ENCODE measurements at regions not wholly inside any gene's neighbourhood (a gene's known extent, or its start where the extent isn't known, plus 50 kb on each side); places are given as distances from the start of the nearest gene placed in this dataset.

DNA sequence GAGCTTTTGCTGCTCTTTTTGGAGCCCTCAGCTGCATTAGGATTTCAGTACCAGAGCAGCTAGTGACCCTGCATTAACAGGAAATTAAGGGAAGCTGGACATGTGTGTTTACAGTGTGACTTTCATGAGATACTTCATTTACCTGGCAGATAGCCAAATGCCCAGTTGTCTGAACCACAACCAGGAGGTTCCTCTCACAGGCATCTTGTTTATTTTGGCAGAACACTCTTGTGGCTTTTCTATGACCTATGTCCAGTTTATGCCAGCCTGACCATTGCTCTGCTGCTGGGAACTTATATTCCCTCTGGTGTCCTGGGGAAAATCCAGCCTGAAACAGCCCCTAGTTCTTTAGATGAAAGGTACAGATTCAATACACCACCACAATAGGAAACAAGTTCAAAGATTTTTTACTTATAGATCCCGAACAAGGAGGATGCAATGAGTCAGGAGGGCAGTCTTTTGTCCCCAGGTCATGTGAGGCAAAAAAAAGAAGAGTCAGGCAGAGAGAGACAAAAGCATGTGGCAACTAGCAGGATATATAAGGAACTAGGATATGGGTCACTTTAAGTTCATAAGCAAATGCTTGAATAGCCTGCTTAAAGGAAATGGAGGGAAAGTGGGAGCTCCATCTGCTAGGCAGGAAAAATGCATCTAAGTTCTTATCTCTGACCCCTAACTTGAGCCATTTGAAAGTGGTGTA, 379.3 kb downstream of the INSC start:
- WGBS, 5 donors: 18 to 36% (median 31%) methylated on average over 1 of the region's 1 CpG
- TF ChIP-seq POLR2A (IDR thresholded peaks at IDR 0.05): no peak
- TF ChIP-seq POLR2AphosphoS5 (IDR thresholded peaks at IDR 0.05): no peak
- TF ChIP-seq, protein P1, sequence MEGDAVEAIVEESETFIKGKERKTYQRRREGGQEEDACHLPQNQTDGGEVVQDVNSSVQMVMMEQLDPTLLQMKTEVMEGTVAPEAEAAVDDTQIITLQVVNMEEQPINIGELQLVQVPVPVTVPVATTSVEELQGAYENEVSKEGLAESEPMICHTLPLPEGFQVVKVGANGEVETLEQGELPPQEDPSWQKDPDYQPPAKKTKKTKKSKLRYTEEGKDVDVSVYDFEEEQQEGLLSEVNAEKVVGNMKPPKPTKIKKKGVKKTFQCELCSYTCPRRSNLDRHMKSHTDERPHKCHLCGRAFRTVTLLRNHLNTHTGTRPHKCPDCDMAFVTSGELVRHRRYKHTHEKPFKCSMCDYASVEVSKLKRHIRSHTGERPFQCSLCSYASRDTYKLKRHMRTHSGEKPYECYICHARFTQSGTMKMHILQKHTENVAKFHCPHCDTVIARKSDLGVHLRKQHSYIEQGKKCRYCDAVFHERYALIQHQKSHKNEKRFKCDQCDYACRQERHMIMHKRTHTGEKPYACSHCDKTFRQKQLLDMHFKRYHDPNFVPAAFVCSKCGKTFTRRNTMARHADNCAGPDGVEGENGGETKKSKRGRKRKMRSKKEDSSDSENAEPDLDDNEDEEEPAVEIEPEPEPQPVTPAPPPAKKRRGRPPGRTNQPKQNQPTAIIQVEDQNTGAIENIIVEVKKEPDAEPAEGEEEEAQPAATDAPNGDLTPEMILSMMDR (IDR thresholded peaks at IDR 0.05 in 8 of 11, conservative IDR thresholded peaks at IDR 0.05 in 3 of 11): no peak
- Histone ChIP-seq H3K27me3 (replicated peaks in 1 of 7) (no peaks in the 10 kb centered on the region), H3K4me1 (no peaks in the 10 kb centered on the region), H3K36me3 (no peaks in the 10 kb centered on the region), H3K4me3 (no peak overlapping the region), H3K9me3 (no peaks in the 10 kb centered on the region), H3K27ac (no peak overlapping the region)
- no peak for DNase-seq
- intact Hi-C loops (cut with DNase I; ENCODE audit: low total_unique reads): no loop called here

DNA sequence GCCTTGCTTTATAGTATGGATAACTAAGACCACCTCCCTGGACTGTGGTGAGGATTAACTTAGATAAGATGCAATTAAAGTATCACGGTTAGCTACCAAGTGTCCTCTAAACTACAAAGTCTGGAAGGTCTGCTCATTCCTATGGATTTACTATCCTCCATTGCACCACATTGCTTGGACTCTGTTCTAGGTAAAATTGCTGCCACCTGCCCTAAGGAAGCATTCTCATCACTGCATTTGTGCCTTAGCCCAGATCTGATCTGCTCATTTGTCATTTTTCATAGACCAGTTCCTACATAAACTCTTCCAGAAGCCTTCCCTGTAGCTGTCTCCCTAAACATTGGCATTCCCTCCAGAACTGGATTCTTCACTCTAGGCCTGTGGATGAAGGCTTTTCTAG, 380.0 kb downstream of the INSC start:
- no peak for DNase-seq
- intact Hi-C loops (cut with DNase I; ENCODE audit: low total_unique reads): no loop called here
- no peaks in the 10 kb centered on the region for H3K9me3 ChIP-seq
- no peak overlapping the region for H3K27ac ChIP-seq
- no peaks in the 10 kb centered on the region for H3K36me3 ChIP-seq
- TF ChIP-seq POLR2AphosphoS5 (IDR thresholded peaks at IDR 0.05) (no peak), POLR2A (IDR thresholded peaks at IDR 0.05) (no peak)
- TF ChIP-seq, protein P1 (IDR thresholded peaks at IDR 0.05 in 8 of 11, conservative IDR thresholded peaks at IDR 0.05 in 3 of 11): no peak
- H3K27me3 ChIP-seq (replicated peaks in 1 of 7): no peaks in the 10 kb centered on the region
- H3K4me3 ChIP-seq: no peak overlapping the region
- 67 to 97% (median 81%) methylated on average over 1 of the region's 1 CpG for WGBS, 5 donors
- no peaks in the 10 kb centered on the region for H3K4me1 ChIP-seq

DNA sequence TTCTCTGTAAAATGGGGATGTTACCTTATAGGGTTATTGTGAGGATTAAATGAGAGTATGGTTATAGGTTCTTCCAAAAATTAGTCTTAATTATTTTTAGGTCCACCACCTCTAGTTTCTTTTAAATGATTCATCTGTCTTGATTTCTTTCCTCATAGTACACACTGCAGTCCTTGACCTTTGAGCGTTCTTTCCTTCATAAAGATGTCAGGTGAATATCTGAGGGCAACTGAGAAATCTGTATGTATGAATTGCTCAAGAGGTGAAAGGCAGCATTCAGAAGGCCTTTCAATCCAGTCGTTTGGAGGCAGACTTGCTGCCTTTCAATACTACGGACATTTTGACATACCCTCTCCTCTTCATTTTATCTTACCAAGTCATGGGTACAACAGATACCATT, 380.7 kb downstream of the INSC start:
- intact Hi-C loops (cut with DNase I; ENCODE audit: low total_unique reads): no loop called here
- H3K36me3 ChIP-seq: no peaks in the 10 kb centered on the region
- H3K27ac ChIP-seq: no peak overlapping the region
- WGBS, 5 donors: 62 to 86% (median 82%) methylated on average over 3 of the region's 3 CpGs
- H3K9me3 ChIP-seq: no peaks in the 10 kb centered on the region
- H3K4me1 ChIP-seq: no peaks in the 10 kb centered on the region
- TF ChIP-seq POLR2A (IDR thresholded peaks at IDR 0.05) (no peak), POLR2AphosphoS5 (IDR thresholded peaks at IDR 0.05) (no peak)
- TF ChIP-seq, protein P1 (IDR thresholded peaks at IDR 0.05 in 8 of 11, conservative IDR thresholded peaks at IDR 0.05 in 3 of 11): no peak
- H3K27me3 ChIP-seq (replicated peaks in 1 of 7): no peaks in the 10 kb centered on the region
- no peak for DNase-seq
- H3K4me3 ChIP-seq: no peak overlapping the region

DNA sequence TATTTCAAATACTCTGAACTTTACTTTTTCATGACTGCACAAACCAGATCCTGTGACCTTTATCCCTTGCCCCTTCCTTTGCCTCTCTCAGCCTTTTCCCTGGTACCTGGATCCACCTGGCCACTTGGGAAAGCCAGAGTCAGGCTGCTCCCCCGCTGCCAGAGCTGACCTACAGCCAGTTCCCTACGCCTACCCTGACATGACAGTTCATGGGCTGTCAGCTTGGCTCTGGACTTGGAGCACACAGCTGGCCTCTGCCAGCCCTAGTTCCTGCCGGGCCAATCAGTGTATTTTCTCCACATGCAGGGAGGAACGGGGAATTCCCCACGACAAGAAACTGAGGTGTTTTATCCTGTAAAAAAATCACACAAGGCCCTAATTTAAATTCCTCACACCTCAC, 382.6 kb downstream of the INSC start:
- no peak overlapping the region for H3K4me3 ChIP-seq
- H3K9me3 ChIP-seq: no peaks in the 10 kb centered on the region
- TF ChIP-seq, protein P1 (IDR thresholded peaks at IDR 0.05 in 8 of 11, conservative IDR thresholded peaks at IDR 0.05 in 3 of 11): no peak
- TF ChIP-seq POLR2AphosphoS5 (IDR thresholded peaks at IDR 0.05): no peak
- TF ChIP-seq POLR2A (IDR thresholded peaks at IDR 0.05): no peak
- no peaks in the 10 kb centered on the region for H3K27me3 ChIP-seq (replicated peaks in 1 of 7)
- WGBS, 5 donors: 67 to 75% (median 71%) methylated on average over 5 of the region's 5 CpGs
- H3K27ac ChIP-seq: no peak overlapping the region
- H3K4me1 ChIP-seq: no peaks in the 10 kb centered on the region
- no peak for DNase-seq
- intact Hi-C loops (cut with DNase I; ENCODE audit: low total_unique reads): no loop called here
- no peaks in the 10 kb centered on the region for H3K36me3 ChIP-seq
